ENCODE measurements at regions not wholly inside any gene's neighbourhood (a gene's known extent, or its start where the extent isn't known, plus 50 kb on each side); places are given as distances from the start of the nearest gene placed in this dataset.

- no peak for DNase-seq
- Histone ChIP-seq H3K9ac (ENCODE audit: low read depth in 2 of 2, low read length in 2 of 2) (no peak overlapping the region), H3K4me3 (no peak overlapping the region), H3K4me1 (no peaks in the 10 kb centered on the region), H3K36me3 (no peaks in the 10 kb centered on the region), H3K27me3 (no peaks in the 10 kb centered on the region), H3K9me3 (no peaks in the 10 kb centered on the region), H3K27ac (no peak overlapping the region)
- intact Hi-C loops (cut with DNase I), result no loop called here
- TF ChIP-seq, protein P1, sequence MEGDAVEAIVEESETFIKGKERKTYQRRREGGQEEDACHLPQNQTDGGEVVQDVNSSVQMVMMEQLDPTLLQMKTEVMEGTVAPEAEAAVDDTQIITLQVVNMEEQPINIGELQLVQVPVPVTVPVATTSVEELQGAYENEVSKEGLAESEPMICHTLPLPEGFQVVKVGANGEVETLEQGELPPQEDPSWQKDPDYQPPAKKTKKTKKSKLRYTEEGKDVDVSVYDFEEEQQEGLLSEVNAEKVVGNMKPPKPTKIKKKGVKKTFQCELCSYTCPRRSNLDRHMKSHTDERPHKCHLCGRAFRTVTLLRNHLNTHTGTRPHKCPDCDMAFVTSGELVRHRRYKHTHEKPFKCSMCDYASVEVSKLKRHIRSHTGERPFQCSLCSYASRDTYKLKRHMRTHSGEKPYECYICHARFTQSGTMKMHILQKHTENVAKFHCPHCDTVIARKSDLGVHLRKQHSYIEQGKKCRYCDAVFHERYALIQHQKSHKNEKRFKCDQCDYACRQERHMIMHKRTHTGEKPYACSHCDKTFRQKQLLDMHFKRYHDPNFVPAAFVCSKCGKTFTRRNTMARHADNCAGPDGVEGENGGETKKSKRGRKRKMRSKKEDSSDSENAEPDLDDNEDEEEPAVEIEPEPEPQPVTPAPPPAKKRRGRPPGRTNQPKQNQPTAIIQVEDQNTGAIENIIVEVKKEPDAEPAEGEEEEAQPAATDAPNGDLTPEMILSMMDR (IDR thresholded peaks at IDR 0.05), result no peak
Observed at GRCh38 chr13:29943273-29943672, 92.9 kb upstream of the UBL3 start.

GRCh38 chr13:29940715-29941114, 90.3 kb upstream of the UBL3 start:
- Histone ChIP-seq H3K36me3 (no peaks in the 10 kb centered on the region), H3K9me3 (no peaks in the 10 kb centered on the region), H3K4me3 (no peak overlapping the region), H3K27ac (no peak overlapping the region), H3K27me3 (no peaks in the 10 kb centered on the region), H3K4me1 (no peaks in the 10 kb centered on the region), H3K9ac (ENCODE audit: low read depth in 2 of 2, low read length in 2 of 2) (no peak overlapping the region)
- DNase-seq, result no peak
- intact Hi-C loops (cut with DNase I), result no loop called here
- TF ChIP-seq, protein P1 (IDR thresholded peaks at IDR 0.05), result no peak

DNA sequence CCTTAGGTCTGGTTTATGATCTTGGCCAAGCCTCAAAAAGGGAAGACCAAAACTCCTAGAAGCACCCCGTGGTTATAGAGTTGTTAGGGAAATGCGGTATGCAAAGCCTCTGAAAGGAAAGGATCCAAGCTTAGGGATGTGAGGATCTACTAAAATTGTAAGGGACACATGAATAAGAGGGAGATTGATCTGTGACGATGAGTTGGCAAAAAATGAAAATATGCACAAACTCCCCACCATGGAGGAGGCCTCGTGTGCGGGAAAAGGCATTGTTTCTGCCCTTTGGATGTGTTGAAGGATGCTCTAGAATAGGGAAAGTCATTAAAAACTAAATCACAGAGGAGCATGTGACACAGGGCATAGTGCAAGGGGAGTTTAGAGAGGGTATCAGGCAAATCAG, 88.7 kb upstream of the UBL3 start:
- TF ChIP-seq, protein P1 (IDR thresholded peaks at IDR 0.05), result no peak
- H3K4me3 ChIP-seq, result no peak overlapping the region
- no peaks in the 10 kb centered on the region for H3K9me3 ChIP-seq
- H3K4me1 ChIP-seq, result no peaks in the 10 kb centered on the region
- no peak for DNase-seq
- no peaks in the 10 kb centered on the region for H3K27me3 ChIP-seq
- H3K9ac ChIP-seq (ENCODE audit: low read depth in 2 of 2, low read length in 2 of 2), result no peak overlapping the region
- intact Hi-C loops (cut with DNase I), result no loop called here
- H3K27ac ChIP-seq, result no peak overlapping the region
- H3K36me3 ChIP-seq, result no peaks in the 10 kb centered on the region

GRCh38 chr13:29937841-29938240, 87.4 kb upstream of the UBL3 start:
- no peaks in the 10 kb centered on the region for H3K9me3 ChIP-seq
- H3K9ac ChIP-seq (ENCODE audit: low read depth in 2 of 2, low read length in 2 of 2), result no peak overlapping the region
- H3K36me3 ChIP-seq, result no peaks in the 10 kb centered on the region
- TF ChIP-seq, protein P1 (IDR thresholded peaks at IDR 0.05), result no peak
- no peak overlapping the region for H3K4me3 ChIP-seq
- H3K27me3 ChIP-seq, result no peaks in the 10 kb centered on the region
- intact Hi-C loops (cut with DNase I), result no loop called here
- DNase-seq, result no peak
- H3K4me1 ChIP-seq, result no peaks in the 10 kb centered on the region
- no peak overlapping the region for H3K27ac ChIP-seq

GRCh38 chr13:29937379-29937778, 87.0 kb upstream of the UBL3 start:
- no peaks in the 10 kb centered on the region for H3K36me3 ChIP-seq
- no peak for DNase-seq
- intact Hi-C loops (cut with DNase I), result no loop called here
- H3K9ac ChIP-seq (ENCODE audit: low read depth in 2 of 2, low read length in 2 of 2), result no peak overlapping the region
- no peaks in the 10 kb centered on the region for H3K27me3 ChIP-seq
- no peak overlapping the region for H3K4me3 ChIP-seq
- H3K27ac ChIP-seq, result no peak overlapping the region
- TF ChIP-seq, protein P1 (IDR thresholded peaks at IDR 0.05), result no peak
- no peaks in the 10 kb centered on the region for H3K4me1 ChIP-seq
- H3K9me3 ChIP-seq, result no peaks in the 10 kb centered on the region

- Histone ChIP-seq H3K9me3 (no peaks in the 10 kb centered on the region), H3K4me3 (no peak overlapping the region), H3K9ac (ENCODE audit: low read depth in 2 of 2, low read length in 2 of 2) (no peak overlapping the region), H3K36me3 (no peaks in the 10 kb centered on the region), H3K27me3 (no peaks in the 10 kb centered on the region), H3K27ac (no peak overlapping the region), H3K4me1 (no peaks in the 10 kb centered on the region)
- DNase-seq, result no peak
- intact Hi-C loops (cut with DNase I), result no loop called here
- TF ChIP-seq, protein P1 (IDR thresholded peaks at IDR 0.05), result no peak
Observed at GRCh38 chr13:29936956-29937355, 86.5 kb upstream of the UBL3 start.
